C4-2B (cell line): ENCODE measurements at regions not wholly inside any gene's neighbourhood (a gene's known extent, or its start where the extent isn't known, plus 50 kb on each side); places are given as distances from the start of the nearest gene placed in this dataset.

Source experiments
- H3K27ac ChIP-seq: fragments of 450-650 bp; 2 replicates; pipeline ENCODE4 v1.5.1; 2017
- CTCF ChIP-seq: fragments of 450-650 bp; conservative IDR thresholded peaks from 2 replicates; pipeline ENCODE4 v1.5.1; 2017; ENCODE audit warnings: mild to moderate bottlenecking
- ZFX ChIP-seq: fragments of 450-650 bp; IDR thresholded peaks from 2 replicates; pipeline ENCODE4 v1.6.1; 2017

GRCh38 chr10:85168243-85168642 lies 839.9 kb downstream of the CCSER2 start:
- H3K27ac ChIP-seq: no peak overlapping the region
- no peak for TF ChIP-seq CTCF
- TF ChIP-seq ZFX: no peak

GRCh38 chr10:85170026-85170425 lies 841.6 kb downstream of the CCSER2 start:
- no peak overlapping the region for H3K27ac ChIP-seq
- TF ChIP-seq ZFX (no peak), CTCF (no peak)

- TF ChIP-seq ZFX: no peak
- TF ChIP-seq CTCF: no peak
- no peak overlapping the region for H3K27ac ChIP-seq
Measured at GRCh38 chr10:85175635-85176034, 847.2 kb downstream of the CCSER2 start.

GRCh38 chr10:85177767-85178166 lies 849.4 kb downstream of the CCSER2 start:
- TF ChIP-seq ZFX: no peak
- TF ChIP-seq CTCF: no peak

GRCh38 chr10:85187047-85187446 lies 858.7 kb downstream of the CCSER2 start:
- TF ChIP-seq ZFX: no peak
- no peak for TF ChIP-seq CTCF
- no peak overlapping the region for H3K27ac ChIP-seq

More at GRCh38 chr10:85177767-85178166, 849.4 kb downstream of the CCSER2 start:
- no peak overlapping the region for H3K27ac ChIP-seq

- no peak overlapping the region for H3K27ac ChIP-seq
- TF ChIP-seq CTCF (no peak), ZFX (no peak)
Measured at GRCh38 chr10:85188770-85189484, 860.5 kb downstream of the CCSER2 start.

GRCh38 chr10:85193796-85194195 lies 865.4 kb downstream of the CCSER2 start:
- TF ChIP-seq ZFX (no peak), CTCF (no peak)
- H3K27ac ChIP-seq: no peak overlapping the region
